VCaP (cell line): ENCODE measurements at regions not wholly inside any gene's neighbourhood (a gene's known extent, or its start where the extent isn't known, plus 50 kb on each side); places are given as distances from the start of the nearest gene placed in this dataset.
"Not testable (repeated sequence)": the region's sequence is repeated elsewhere in the genome, so short reads cannot be mapped to it uniquely, and the experiment has no call there.

Source experiments
- H3K27ac ChIP-seq: fragments of 450-650 bp; 2 replicates; pipeline ENCODE4 v1.5.1; 2017
- TF ChIP-seq, protein P1 (sequence below): fragments of 450-650 bp; conservative IDR thresholded peaks from 2 replicates; pipeline ENCODE4 v1.5.1; 2017; ENCODE audit warnings: mild to moderate bottlenecking, moderate library complexity

DNA sequence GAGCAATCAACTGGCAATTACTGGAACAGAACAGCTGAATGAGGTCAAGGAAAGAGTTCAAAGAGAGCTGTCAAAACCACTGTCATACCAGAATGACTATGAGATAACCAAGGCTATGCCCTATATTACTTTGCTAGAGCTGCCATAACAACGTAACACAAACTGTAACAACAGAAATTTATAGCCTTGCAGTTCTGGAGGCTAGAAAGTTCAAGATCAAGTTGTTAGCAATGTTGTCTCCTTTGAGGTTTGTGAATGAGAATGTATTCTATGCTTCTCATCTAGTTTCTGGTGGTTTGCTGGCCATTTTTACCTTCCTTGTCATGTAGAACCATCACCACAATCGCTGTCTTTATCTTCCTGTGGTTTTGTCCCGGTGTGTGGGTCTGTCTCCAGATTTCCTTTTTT, 1323.0 kb upstream of the GJE1 start:
- H3K27ac ChIP-seq, result no peak overlapping the region
- TF ChIP-seq, protein P1, sequence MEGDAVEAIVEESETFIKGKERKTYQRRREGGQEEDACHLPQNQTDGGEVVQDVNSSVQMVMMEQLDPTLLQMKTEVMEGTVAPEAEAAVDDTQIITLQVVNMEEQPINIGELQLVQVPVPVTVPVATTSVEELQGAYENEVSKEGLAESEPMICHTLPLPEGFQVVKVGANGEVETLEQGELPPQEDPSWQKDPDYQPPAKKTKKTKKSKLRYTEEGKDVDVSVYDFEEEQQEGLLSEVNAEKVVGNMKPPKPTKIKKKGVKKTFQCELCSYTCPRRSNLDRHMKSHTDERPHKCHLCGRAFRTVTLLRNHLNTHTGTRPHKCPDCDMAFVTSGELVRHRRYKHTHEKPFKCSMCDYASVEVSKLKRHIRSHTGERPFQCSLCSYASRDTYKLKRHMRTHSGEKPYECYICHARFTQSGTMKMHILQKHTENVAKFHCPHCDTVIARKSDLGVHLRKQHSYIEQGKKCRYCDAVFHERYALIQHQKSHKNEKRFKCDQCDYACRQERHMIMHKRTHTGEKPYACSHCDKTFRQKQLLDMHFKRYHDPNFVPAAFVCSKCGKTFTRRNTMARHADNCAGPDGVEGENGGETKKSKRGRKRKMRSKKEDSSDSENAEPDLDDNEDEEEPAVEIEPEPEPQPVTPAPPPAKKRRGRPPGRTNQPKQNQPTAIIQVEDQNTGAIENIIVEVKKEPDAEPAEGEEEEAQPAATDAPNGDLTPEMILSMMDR, result no peak

DNA sequence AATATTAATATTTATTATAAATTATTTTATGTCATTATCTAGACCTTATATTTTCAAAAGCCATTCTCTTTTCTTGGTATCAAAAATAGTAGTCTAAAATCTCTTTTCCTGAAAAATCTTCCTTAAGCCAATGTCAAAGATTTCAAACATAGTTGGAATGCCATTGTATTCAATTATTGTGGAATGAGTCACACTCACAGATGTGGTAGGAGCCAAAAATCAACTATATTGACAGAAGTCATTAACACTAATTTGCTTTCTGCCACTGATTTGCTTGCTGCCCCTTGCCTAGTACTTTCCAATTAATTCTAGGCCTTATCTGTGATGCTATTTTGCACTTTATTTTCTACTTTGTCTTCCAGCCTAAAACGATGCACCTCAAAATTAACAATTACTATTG, 1326.3 kb upstream of the GJE1 start:
- H3K27ac ChIP-seq, result no peak overlapping the region
- TF ChIP-seq, protein P1, result no peak

DNA sequence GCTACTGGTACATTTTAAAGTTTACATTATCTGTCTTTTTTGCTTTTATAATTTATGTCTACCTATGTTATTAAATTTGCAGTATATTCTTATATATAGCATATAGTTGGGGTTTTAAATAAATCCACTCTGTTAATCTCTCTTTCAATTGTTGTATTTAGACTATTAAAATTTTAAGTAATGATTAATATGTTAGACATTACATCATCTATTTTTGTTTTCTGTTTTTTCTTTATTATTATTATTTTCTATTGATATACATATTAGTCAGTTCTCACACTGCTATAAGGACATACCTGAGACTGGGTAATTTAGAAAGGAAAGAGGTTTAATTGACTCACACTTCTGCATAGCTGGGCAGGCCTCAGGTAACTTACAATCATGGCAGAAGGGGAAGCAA, 1338.2 kb upstream of the GJE1 start:
- H3K27ac ChIP-seq, result no peak overlapping the region
- TF ChIP-seq, protein P1, result no peak

DNA sequence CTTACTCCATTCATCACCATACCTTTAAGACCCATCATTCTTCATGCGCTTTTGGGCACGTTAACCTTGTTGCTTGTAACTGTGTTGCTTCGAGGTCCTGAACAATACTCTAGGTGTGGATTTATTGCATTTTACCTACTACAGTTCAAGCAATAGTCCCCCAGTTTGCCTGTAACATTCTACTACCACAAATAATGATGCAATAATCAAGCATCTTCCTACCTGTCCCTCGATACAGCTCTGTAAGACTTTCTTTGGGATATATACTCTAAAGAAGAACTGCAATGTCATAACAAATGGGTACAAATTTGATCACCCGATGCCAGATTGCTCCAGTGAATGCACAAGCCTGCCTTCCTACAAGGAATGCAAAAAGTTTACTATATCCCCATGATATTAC, 1342.6 kb upstream of the GJE1 start:
- TF ChIP-seq, protein P1, result no peak
- no peak overlapping the region for H3K27ac ChIP-seq

DNA sequence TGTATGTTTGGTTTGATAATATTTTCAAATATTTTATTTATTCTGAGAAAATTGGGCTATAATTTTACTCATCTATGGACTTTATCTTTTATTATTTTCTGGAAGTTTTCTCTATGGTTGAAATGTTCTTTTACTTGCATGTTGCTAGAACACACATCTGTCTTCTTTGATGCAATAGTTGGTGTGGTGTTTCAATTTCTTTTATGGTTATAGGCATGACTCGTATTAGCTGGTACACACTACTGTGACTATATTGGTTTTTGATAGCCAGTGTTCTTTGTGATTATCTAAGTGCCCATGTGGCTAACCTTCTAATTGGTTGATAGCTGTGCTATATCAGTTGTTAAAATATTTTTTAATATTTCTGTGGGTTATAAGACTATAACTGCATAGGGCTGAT, 1343.3 kb upstream of the GJE1 start:
- TF ChIP-seq, protein P1, result no peak
- no peak overlapping the region for H3K27ac ChIP-seq

DNA sequence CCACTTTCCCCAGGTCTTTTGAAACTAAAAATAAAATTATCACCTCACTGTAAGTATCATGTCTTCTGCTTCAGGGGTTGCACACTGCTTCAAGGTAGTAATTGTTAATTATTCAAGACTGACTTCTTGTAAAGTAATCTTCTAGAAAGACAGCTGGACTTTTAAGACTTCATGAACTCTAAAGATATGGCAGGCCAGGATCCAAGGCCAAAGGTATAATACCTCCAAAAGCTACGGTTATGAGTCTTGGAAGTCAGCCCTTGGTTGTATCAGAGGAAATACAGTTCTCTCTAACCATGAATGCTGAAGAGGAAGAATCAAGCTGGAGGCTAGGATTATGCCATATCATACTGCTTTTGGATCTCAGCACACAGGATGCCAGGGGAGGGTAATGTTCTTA, 1346.8 kb upstream of the GJE1 start:
- no peak overlapping the region for H3K27ac ChIP-seq
- TF ChIP-seq, protein P1, result no peak

DNA sequence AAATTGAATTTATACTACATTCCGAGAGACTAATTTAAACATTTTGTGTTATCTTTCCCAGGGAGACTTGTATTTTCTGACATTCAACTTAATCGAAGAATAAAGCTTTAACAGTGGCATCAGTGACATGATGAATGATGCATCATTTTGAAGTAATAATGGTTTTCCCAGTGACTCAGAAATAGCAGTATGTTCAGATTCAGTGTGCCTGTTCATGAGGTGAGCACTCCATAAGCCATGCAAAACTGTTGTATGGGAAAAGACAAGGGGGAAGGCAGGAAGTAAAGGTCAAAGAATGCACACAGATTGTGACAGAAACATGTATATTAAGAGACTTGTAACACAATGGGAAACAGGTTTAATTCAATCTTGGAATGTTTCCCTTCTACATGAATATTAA, 1348.2 kb upstream of the GJE1 start:
- TF ChIP-seq, protein P1, result no peak
- H3K27ac ChIP-seq, result no peak overlapping the region

DNA sequence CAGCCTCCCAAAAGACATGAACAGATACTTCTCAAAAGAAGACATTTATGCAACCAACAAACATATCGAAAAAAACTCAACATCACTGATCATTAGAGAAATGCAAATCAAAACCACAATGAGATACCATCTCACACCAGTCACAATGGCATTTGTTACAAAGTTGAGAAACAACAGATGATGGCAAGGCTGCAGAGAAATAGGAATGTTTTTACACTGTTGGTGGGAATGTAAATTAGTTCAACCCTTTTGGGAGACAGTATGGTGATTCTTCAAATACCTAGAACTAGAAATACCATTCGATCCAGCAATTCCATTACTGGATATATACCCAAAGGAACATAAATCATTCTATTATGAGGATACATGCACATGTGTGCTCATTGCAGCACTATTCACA, 1349.2 kb upstream of the GJE1 start:
- H3K27ac ChIP-seq, result not testable (repeated sequence)
